ENCODE measurements at regions not wholly inside any gene's neighbourhood (a gene's known extent, or its start where the extent isn't known, plus 50 kb on each side); places are given as distances from the start of the nearest gene placed in this dataset.
"Not testable (repeated sequence)": the region's sequence is repeated elsewhere in the genome, so short reads cannot be mapped to it uniquely, and the experiment has no call there.

DNA sequence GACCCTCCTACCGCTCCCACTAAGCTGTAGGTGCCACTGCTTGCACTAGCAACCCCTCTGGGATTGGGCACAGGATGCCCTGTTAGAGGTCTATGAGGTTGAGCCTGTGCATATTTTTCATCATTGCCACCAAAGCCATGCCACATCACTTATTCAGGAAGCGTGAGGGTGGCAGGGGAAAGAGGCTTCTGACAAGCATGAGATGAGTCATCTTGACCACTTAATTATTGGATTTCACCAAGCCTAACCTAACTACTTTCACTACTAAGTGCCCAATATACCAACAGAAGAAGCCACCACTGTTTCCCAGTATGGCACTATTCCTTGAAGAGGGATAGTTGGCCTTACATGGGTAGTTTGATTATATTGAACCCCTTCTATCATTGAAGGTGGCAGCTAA, 181.3 kb upstream of the EPHA4 start:
- Histone ChIP-seq H3K4me1 (peaks cover 0 to 11% (median 9%) of the 10 kb centered on the region in 10 experiments; a peak in 17 of 20 replicates), H4K20me1 (no peaks in the 10 kb centered on the region)
- no peak for TF ChIP-seq Cebpa-rat (IDR thresholded peaks at IDR 0.05)

DNA sequence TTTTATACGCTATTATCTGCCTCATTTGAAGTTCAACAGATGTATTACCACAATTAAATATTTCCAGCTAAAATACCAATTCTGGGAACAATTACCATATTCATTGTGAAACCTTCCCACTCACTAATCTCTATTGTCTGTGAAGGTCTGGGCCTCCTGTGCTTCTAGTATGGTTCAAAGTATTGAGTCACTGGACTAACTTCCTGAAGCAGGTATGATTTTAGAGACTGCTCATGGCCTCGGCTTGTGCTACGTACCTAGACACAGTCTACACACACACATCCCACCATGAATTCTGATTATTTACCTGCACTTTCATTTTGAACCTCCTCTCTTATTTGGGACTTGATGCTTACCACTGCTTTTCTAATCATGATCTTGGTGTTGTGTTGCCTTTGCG, 180.7 kb upstream of the EPHA4 start:
- Histone ChIP-seq H4K20me1 (no peaks in the 10 kb centered on the region), H3K9ac (no peak overlapping the region), H3K27ac (no peak overlapping the region), H3K36me3 (no peaks in the 10 kb centered on the region), H3K4me1 (peaks cover 0 to 7% (median 4%) of the 10 kb centered on the region in 10 experiments; a peak in 15 of 20 replicates), H3K9me3 (replicated peaks in 1 of 11) (peaks cover 0 to 5% (median 0%) of the 10 kb centered on the region in 11 experiments; a peak in 2 of 22 replicates), H3K27me3 (no peaks in the 10 kb centered on the region), H3K4me2 (no peak overlapping the region), H3K4me3 (no peak overlapping the region)
- TF ChIP-seq Cebpa-rat (IDR thresholded peaks at IDR 0.05): no peak

More for the DNA sequence above, 181.3 kb upstream of the EPHA4 start:
- Histone ChIP-seq H3K9ac (no peak overlapping the region), H3K27me3 (no peaks in the 10 kb centered on the region), H3K9me3 (replicated peaks in 1 of 11) (peaks cover 0 to 5% (median 0%) of the 10 kb centered on the region in 11 experiments; a peak in 3 of 22 replicates), H3K36me3 (no peaks in the 10 kb centered on the region), H3K4me3 (no peak overlapping the region), H3K27ac (no peak overlapping the region), H3K4me2 (no peak overlapping the region)

GRCh38 chr2:221750316-221750715, 178.2 kb upstream of the EPHA4 start:
- no peak overlapping the region for H3K9ac ChIP-seq
- H3K27me3 ChIP-seq: no peaks in the 10 kb centered on the region
- H4K20me1 ChIP-seq: no peaks in the 10 kb centered on the region
- peaks cover 0 to 15% (median 0%) of the 10 kb centered on the region in 11 experiments; a peak in 3 of 22 replicates for H3K9me3 ChIP-seq (replicated peaks in 1 of 11)
- H3K4me1 ChIP-seq: peaks cover 0 to 11% (median 0%) of the 10 kb centered on the region in 10 experiments; a peak in 4 of 20 replicates
- no peak overlapping the region for H3K4me3 ChIP-seq
- H3K36me3 ChIP-seq: no peaks in the 10 kb centered on the region
- H3K4me2 ChIP-seq: no peak overlapping the region
- H3K27ac ChIP-seq: no peak overlapping the region
- no peak for TF ChIP-seq Cebpa-rat (IDR thresholded peaks at IDR 0.05)

GRCh38 chr2:221747289-221747972, 175.3 kb upstream of the EPHA4 start:
- TF ChIP-seq Cebpa-rat (IDR thresholded peaks at IDR 0.05): no peak
- Histone ChIP-seq H3K4me3 (no peak overlapping the region), H3K9ac (no peak overlapping the region), H3K27ac (0 out of 22 replicates have a peak overlapping the region, but pooled peaks of 1 of the 11 experiments have one; percentile 22), H3K4me2 (peak overlapping the region in 2 of 11 experiments; percentile 21 to 40; a peak in 4 of 22 replicates), H3K4me1 (peaks cover 0 to 11% (median 0%) of the 10 kb centered on the region in 10 experiments; a peak in 4 of 20 replicates), H3K9me3 (replicated peaks in 1 of 11) (peaks cover 0 to 15% (median 0%) of the 10 kb centered on the region in 11 experiments; a peak in 3 of 22 replicates), H3K27me3 (no peaks in the 10 kb centered on the region), H4K20me1 (no peaks in the 10 kb centered on the region), H3K36me3 (no peaks in the 10 kb centered on the region)

- Histone ChIP-seq H4K20me1 (no peaks in the 10 kb centered on the region), H3K9me3 (replicated peaks in 1 of 11) (no peaks in the 10 kb centered on the region), H3K27me3 (no peaks in the 10 kb centered on the region), H3K9ac (no peak overlapping the region), H3K4me1 (no peaks in the 10 kb centered on the region), H3K36me3 (no peaks in the 10 kb centered on the region), H3K27ac (no peak overlapping the region), H3K4me2 (no peak overlapping the region), H3K4me3 (no peak overlapping the region)
- TF ChIP-seq Cebpa-rat (IDR thresholded peaks at IDR 0.05): no peak
Measured at GRCh38 chr2:221741496-221742211, 169.6 kb upstream of the EPHA4 start.

DNA sequence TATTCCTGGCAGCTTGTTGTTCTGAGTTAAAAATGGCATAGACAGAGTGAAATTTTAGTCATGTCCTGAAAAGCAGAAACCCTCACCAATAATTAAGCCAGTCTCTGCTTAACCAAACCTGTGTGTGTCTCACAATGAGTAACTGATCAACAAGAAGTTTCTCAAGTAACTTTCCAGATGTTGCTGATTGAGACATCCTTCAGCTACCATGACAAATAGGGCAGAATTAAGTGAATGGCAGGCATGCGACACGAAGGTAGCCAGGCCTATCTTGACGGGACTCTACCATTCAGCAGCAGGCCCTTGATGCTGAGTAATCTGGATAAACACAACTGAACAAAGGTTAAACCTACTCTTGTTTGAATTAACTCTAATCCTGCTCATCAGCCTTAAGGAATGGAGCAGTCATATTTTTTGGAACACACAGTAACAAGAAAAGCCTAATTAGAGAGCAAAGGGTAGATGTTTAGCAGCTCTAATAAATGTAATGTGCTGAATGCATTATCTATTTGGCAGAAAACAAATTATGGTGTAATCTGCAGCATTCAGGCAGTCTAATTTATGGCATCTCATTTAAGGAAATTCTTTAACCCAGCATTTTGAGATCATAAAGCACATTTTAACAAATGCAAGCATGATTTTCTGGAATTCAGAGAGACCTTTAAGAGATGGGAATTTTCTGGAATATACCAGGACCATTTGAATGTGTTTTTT, 159.5 kb upstream of the EPHA4 start:
- Histone ChIP-seq H3K4me3 (no peak overlapping the region), H4K20me1 (no peaks in the 10 kb centered on the region), H3K27ac (no peak overlapping the region), H3K4me2 (no peak overlapping the region), H3K4me1 (no peaks in the 10 kb centered on the region), H3K9me3 (replicated peaks in 1 of 11) (no peaks in the 10 kb centered on the region), H3K27me3 (no peaks in the 10 kb centered on the region), H3K9ac (no peak overlapping the region), H3K36me3 (no peaks in the 10 kb centered on the region)
- no peak for TF ChIP-seq Cebpa-rat (IDR thresholded peaks at IDR 0.05)

- Histone ChIP-seq H3K9me3 (replicated peaks in 1 of 11) (peaks cover 13 to 24% (median 18%) of the 10 kb centered on the region in 11 experiments), H3K4me1 (no peaks in the 10 kb centered on the region), H4K20me1 (no peaks in the 10 kb centered on the region), H3K4me3 (no peak overlapping the region), H3K9ac (no peak overlapping the region), H3K4me2 (no peak overlapping the region), H3K36me3 (no peaks in the 10 kb centered on the region), H3K27me3 (no peaks in the 10 kb centered on the region), H3K27ac (no peak overlapping the region)
- no peak for TF ChIP-seq Cebpa-rat (IDR thresholded peaks at IDR 0.05)
Measured at GRCh38 chr2:221726894-221727513, 154.9 kb upstream of the EPHA4 start.

GRCh38 chr2:221724631-221725203, 152.6 kb upstream of the EPHA4 start:
- H3K27ac ChIP-seq: no peak overlapping the region
- no peak overlapping the region for H3K9ac ChIP-seq
- no peaks in the 10 kb centered on the region for H3K36me3 ChIP-seq
- H3K27me3 ChIP-seq: no peaks in the 10 kb centered on the region
- H4K20me1 ChIP-seq: no peaks in the 10 kb centered on the region
- H3K9me3 ChIP-seq (replicated peaks in 1 of 11): peaks cover 13 to 24% (median 18%) of the 10 kb centered on the region in 11 experiments
- H3K4me1 ChIP-seq: no peaks in the 10 kb centered on the region
- H3K4me2 ChIP-seq: no peak overlapping the region
- no peak for TF ChIP-seq Cebpa-rat (IDR thresholded peaks at IDR 0.05)
- no peak overlapping the region for H3K4me3 ChIP-seq

DNA sequence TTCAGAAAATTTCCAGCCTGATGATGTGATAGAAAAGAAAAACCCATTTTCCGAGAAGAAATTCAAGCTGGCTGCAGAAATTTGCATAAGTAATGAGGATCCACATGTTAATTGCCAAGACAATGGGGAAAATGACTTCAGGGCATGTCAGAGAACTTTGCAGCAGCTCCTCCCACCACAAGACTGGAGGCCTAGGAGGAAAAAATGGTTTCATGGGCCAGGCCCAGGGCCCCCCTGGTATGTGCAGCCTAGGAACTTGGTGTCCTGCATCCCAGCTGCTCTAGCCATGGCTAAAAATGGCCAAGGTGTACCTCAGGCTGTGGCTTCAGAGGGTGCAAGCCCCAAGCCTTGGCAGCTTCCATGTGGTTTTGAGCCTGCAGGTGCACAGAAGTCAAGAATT, 152.0 kb upstream of the EPHA4 start:
- not testable (repeated sequence) for H3K4me2 ChIP-seq, H3K9ac ChIP-seq, H3K4me3 ChIP-seq, H3K36me3 ChIP-seq, H3K4me1 ChIP-seq, H3K27ac ChIP-seq, H3K27me3 ChIP-seq, H4K20me1 ChIP-seq
- H3K9me3 ChIP-seq (replicated peaks in 1 of 11): peaks cover 13 to 24% (median 18%) of the 10 kb centered on the region in 11 experiments

All from BLaER1 treated with 17β-estradiol and CSF1 and Interleukin-3, amounts not matched to agents 10 nM and 100 nM (cell line).